ENCODE measurements at regions not wholly inside any gene's neighbourhood (a gene's known extent, or its start where the extent isn't known, plus 50 kb on each side); places are given as distances from the start of the nearest gene placed in this dataset.
"Not testable (repeated sequence)": the region's sequence is repeated elsewhere in the genome, so short reads cannot be mapped to it uniquely, and the experiment has no call there.

DNA sequence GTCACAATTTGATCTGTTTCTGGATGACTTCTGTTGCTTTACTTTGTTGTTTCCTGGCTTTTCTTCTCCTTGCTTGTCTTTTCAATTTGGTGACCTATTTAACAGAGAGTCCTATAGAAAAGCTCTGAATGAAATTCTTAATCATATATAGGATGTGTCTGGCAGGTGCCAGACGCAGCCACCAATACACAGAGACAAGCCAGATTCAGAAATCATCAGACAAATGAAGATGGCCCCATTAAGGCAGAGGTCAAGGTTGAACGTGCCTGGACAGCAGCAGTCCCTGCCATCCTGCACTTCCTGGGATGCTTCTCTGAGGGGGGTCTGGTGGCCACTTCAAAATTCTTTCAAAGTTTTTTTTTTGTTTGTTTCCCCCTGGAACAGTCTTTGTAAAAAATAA lies 846.7 kb upstream of the COBL start:
- Histone ChIP-seq H3K9ac (no peak overlapping the region), H3K27me3 (no peaks in the 10 kb centered on the region), H3K4me1 (no peaks in the 10 kb centered on the region), H3K36me3 (no peaks in the 10 kb centered on the region), H3K9me3 (ENCODE audit: low read depth) (no peaks in the 10 kb centered on the region), H3K4me2 (no peak overlapping the region), H3K4me3 (no peak overlapping the region), H2AFZ (replicated peaks) (no peak overlapping the region), H3F3A (ENCODE audit: low read depth) (no peaks in the 10 kb centered on the region), H3K79me2 (ENCODE audit: low read depth) (no peaks in the 10 kb centered on the region), H4K20me1 (ENCODE audit: low read depth) (no peaks in the 10 kb centered on the region), H3K27ac (no peak overlapping the region)
- Mint-ChIP-seq H3K9me3 (peaks cover 2% of the 10 kb centered on the region), H3K4me3 (no peak overlapping the region), H3K36me3 (no peaks in the 10 kb centered on the region), H3K4me1 (no peaks in the 10 kb centered on the region), H3K27me3 (ENCODE audit: insufficient read depth, low read depth) (no peaks in the 10 kb centered on the region), H3K27ac (no peak overlapping the region)
- no peak for TF ChIP-seq EZH2phosphoT487 (IDR thresholded peaks at IDR 0.05)
- TF ChIP-seq, protein P1, sequence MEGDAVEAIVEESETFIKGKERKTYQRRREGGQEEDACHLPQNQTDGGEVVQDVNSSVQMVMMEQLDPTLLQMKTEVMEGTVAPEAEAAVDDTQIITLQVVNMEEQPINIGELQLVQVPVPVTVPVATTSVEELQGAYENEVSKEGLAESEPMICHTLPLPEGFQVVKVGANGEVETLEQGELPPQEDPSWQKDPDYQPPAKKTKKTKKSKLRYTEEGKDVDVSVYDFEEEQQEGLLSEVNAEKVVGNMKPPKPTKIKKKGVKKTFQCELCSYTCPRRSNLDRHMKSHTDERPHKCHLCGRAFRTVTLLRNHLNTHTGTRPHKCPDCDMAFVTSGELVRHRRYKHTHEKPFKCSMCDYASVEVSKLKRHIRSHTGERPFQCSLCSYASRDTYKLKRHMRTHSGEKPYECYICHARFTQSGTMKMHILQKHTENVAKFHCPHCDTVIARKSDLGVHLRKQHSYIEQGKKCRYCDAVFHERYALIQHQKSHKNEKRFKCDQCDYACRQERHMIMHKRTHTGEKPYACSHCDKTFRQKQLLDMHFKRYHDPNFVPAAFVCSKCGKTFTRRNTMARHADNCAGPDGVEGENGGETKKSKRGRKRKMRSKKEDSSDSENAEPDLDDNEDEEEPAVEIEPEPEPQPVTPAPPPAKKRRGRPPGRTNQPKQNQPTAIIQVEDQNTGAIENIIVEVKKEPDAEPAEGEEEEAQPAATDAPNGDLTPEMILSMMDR (IDR thresholded peaks at IDR 0.05), result no peak
- TF ChIP-seq EZH2 (IDR thresholded peaks at IDR 0.05), result no peak
- no peak for DNase-seq (ENCODE audit: low spot score)

DNA sequence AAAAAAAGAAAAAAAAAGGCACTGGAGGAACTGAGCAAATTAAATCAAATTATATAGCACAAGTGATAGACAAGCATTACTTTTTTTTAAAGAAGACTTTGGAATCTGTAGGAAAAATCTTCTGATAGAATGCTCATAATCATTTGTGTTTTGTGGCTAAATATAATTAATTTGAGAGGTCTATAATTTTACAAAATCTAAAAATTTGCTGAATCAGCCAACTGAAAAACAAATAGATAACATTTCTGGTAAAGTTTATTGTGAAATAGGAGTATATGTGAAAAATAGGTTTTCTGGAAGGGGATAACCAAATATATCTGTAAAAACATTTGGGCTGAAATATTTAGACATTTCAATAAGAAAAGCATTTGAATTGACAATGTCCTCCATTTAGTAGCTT lies 844.9 kb upstream of the COBL start:
- Mint-ChIP-seq H3K9me3 (no peaks in the 10 kb centered on the region), H3K27me3 (ENCODE audit: insufficient read depth, low read depth) (no peaks in the 10 kb centered on the region), H3K36me3 (no peaks in the 10 kb centered on the region), H3K27ac (no peak overlapping the region), H3K4me3 (no peak overlapping the region), H3K4me1 (no peaks in the 10 kb centered on the region)
- Histone ChIP-seq H3K4me3 (no peak overlapping the region), H3K27ac (no peak overlapping the region), H3K4me2 (no peak overlapping the region), H3K9me3 (ENCODE audit: low read depth) (no peaks in the 10 kb centered on the region), H3K79me2 (ENCODE audit: low read depth) (no peaks in the 10 kb centered on the region), H3K27me3 (no peaks in the 10 kb centered on the region), H4K20me1 (ENCODE audit: low read depth) (no peaks in the 10 kb centered on the region), H3F3A (ENCODE audit: low read depth) (no peaks in the 10 kb centered on the region), H2AFZ (replicated peaks) (no peak overlapping the region), H3K36me3 (no peaks in the 10 kb centered on the region), H3K4me1 (no peaks in the 10 kb centered on the region), H3K9ac (no peak overlapping the region)
- TF ChIP-seq EZH2 (IDR thresholded peaks at IDR 0.05) (no peak), EZH2phosphoT487 (IDR thresholded peaks at IDR 0.05) (no peak)
- TF ChIP-seq, protein P1 (IDR thresholded peaks at IDR 0.05), result no peak
- DNase-seq (ENCODE audit: low spot score), result no peak

DNA sequence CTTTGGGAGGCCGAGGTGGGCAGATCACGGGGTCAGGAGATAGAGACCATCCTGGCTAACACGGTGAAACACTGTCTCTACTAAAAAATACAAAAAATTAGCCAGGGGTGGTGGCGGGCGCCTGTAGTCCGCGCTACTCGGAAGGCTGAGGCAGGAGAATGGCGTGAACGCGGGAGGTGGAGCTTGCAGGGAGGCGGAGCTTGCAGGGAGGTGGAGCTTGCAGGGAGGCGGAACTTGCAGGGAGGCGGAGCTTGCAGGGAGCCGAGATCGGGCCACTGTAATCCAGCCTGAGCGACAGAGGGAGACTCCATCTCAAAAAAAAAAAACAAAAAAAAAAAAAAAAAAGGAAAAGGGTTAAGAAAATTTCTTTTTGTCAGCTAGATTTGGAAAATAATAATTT lies 842.8 kb upstream of the COBL start:
- not testable (repeated sequence) for H3K27me3 ChIP-seq; H3K9ac ChIP-seq; H3K27ac Mint-ChIP-seq; H3K4me1 ChIP-seq; H4K20me1 ChIP-seq (ENCODE audit: low read depth); H3F3A ChIP-seq (ENCODE audit: low read depth); H3K4me3 ChIP-seq; H2AFZ ChIP-seq (replicated peaks); DNase-seq (ENCODE audit: low spot score); H3K36me3 Mint-ChIP-seq; H3K4me1 Mint-ChIP-seq; H3K36me3 ChIP-seq; H3K79me2 ChIP-seq (ENCODE audit: low read depth); H3K9me3 Mint-ChIP-seq; H3K27me3 Mint-ChIP-seq (ENCODE audit: insufficient read depth, low read depth); H3K9me3 ChIP-seq (ENCODE audit: low read depth); H3K4me2 ChIP-seq; H3K4me3 Mint-ChIP-seq; H3K27ac ChIP-seq

DNA sequence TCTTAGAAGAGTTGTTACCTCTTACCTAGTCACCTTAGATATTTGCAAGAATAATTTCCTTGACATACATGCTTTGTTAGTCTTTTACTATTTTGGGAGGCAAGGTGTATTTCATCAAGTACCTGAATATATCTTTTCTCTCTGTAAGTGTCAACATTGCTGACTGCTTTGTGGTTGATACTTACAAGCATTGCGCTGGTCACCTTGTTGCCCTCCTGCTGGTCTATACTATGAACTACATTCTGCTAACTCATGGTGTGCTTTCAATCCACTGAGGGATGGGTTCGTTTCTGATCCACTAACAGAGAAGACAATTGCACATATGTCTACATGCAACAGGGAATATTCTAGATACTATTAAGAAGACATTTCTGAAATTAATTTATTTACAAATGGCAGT lies 837.8 kb upstream of the COBL start:
- Mint-ChIP-seq H3K9me3 (no peaks in the 10 kb centered on the region), H3K4me3 (no peak overlapping the region), H3K4me1 (no peaks in the 10 kb centered on the region), H3K27me3 (ENCODE audit: insufficient read depth, low read depth) (peaks cover 3% of the 10 kb centered on the region), H3K36me3 (no peaks in the 10 kb centered on the region), H3K27ac (no peak overlapping the region)
- H3K4me1 ChIP-seq, result no peaks in the 10 kb centered on the region
- no peak overlapping the region for H3K4me2 ChIP-seq
- no peak overlapping the region for H3K4me3 ChIP-seq
- DNase-seq (ENCODE audit: low spot score), result no peak
- H3K79me2 ChIP-seq (ENCODE audit: low read depth), result no peaks in the 10 kb centered on the region
- no peak overlapping the region for H3K9ac ChIP-seq
- TF ChIP-seq EZH2phosphoT487 (IDR thresholded peaks at IDR 0.05), result no peak
- TF ChIP-seq, protein P1 (IDR thresholded peaks at IDR 0.05), result peak; percentile 39
- TF ChIP-seq EZH2 (IDR thresholded peaks at IDR 0.05), result no peak
- no peaks in the 10 kb centered on the region for H3F3A ChIP-seq (ENCODE audit: low read depth)
- no peak overlapping the region for H3K27ac ChIP-seq
- H3K9me3 ChIP-seq (ENCODE audit: low read depth), result no peaks in the 10 kb centered on the region
- no peaks in the 10 kb centered on the region for H4K20me1 ChIP-seq (ENCODE audit: low read depth)
- H3K27me3 ChIP-seq, result no peaks in the 10 kb centered on the region
- no peaks in the 10 kb centered on the region for H3K36me3 ChIP-seq
- no peak overlapping the region for H2AFZ ChIP-seq (replicated peaks)

All from neural progenitor cell (in vitro differentiated cells).